Nephron (organoid): ENCODE measurements at regions not wholly inside any gene's neighbourhood (a gene's known extent, or its start where the extent isn't known, plus 50 kb on each side); places are given as distances from the start of the nearest gene placed in this dataset.

Experiments used
- H3K27ac Mint-ChIP-seq, 3 experiments: 2 replicates each; pipeline ENCODE4 v1.8.0; 2020; ENCODE audit warnings: mixed read lengths in 3 of 3, mild to moderate bottlenecking in 2 of 3, moderate library complexity in 1 of 3
- H3K27me3 Mint-ChIP-seq: 2 replicates; pipeline ENCODE4 v1.8.0; 2021; ENCODE audit warnings: low read depth, mild to moderate bottlenecking, moderate library complexity, mixed read lengths
- H3K36me3 Mint-ChIP-seq: 2 replicates; pipeline ENCODE4 v1.8.0; 2020; ENCODE audit warnings: low read depth, mixed read lengths
- H3K4me1 Mint-ChIP-seq: 2 replicates; pipeline ENCODE4 v1.8.0; 2020; ENCODE audit warnings: mixed read lengths
- H3K4me3 Mint-ChIP-seq, 3 experiments: 2 replicates each; pipeline ENCODE4 v1.8.0; 2020; ENCODE audit warnings: mild to moderate bottlenecking in 3 of 3, mixed read lengths in 3 of 3, moderate library complexity in 2 of 3
- H3K9me3 Mint-ChIP-seq: 2 replicates; pipeline ENCODE4 v1.8.0; 2020; ENCODE audit warnings: mixed read lengths
- TF ChIP-seq, protein P1 (sequence below), 3 experiments: fragments of 200-600 bp; sonication (generic); IDR thresholded peaks; one replicate each; pipeline ENCODE4 v1.5.0; 2021; ENCODE audit warnings: antibody characterized with exemption in 3 of 3; ENCODE audit not compliant: unreplicated experiment in 3 of 3

DNA sequence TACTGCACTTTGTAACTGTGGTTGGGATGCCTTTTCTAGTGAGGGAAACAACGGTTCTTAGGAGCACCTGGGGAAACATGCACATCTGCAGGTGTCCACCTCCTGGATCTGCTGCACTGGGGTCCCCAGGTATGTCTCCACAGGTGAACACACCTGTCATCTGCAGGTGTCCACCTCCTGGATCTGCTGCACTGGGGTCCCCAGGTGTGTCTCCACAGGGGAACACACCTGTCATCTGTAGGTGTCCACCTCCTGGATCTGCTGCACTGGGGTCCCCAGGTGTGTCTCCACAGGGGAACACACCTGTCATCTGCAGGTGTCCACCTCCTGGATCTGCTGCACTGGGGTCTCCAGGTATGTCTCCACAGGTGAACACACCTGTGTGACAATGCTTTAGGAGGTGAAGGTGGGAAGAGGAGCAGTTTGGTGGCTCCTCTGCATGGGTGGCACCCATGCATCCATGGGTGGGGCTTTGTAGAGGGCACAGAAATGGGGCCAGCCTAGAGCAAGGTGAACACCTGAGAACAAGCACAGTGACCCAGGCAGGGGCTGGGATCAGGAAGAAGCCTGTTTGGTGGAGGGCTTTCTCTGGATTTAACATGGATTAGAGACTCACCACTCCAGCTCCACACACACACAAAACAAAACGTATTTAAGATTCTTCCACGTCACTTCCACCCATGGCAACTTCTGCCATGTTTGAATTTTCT is 206.0 kb upstream of the CDH4 start:
- Mint-ChIP-seq H3K4me3 (no peak overlapping the region), H3K36me3 (no peaks in the 10 kb centered on the region), H3K9me3 (peaks cover 7% of the 10 kb centered on the region), H3K27ac (no peak overlapping the region), H3K4me1 (no peaks in the 10 kb centered on the region), H3K27me3 (peaks cover 23% of the 10 kb centered on the region)
- TF ChIP-seq, protein P1, sequence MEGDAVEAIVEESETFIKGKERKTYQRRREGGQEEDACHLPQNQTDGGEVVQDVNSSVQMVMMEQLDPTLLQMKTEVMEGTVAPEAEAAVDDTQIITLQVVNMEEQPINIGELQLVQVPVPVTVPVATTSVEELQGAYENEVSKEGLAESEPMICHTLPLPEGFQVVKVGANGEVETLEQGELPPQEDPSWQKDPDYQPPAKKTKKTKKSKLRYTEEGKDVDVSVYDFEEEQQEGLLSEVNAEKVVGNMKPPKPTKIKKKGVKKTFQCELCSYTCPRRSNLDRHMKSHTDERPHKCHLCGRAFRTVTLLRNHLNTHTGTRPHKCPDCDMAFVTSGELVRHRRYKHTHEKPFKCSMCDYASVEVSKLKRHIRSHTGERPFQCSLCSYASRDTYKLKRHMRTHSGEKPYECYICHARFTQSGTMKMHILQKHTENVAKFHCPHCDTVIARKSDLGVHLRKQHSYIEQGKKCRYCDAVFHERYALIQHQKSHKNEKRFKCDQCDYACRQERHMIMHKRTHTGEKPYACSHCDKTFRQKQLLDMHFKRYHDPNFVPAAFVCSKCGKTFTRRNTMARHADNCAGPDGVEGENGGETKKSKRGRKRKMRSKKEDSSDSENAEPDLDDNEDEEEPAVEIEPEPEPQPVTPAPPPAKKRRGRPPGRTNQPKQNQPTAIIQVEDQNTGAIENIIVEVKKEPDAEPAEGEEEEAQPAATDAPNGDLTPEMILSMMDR (IDR thresholded peaks at IDR 0.05; ENCODE audit: unreplicated experiment in 3 of 3), result no peak

DNA sequence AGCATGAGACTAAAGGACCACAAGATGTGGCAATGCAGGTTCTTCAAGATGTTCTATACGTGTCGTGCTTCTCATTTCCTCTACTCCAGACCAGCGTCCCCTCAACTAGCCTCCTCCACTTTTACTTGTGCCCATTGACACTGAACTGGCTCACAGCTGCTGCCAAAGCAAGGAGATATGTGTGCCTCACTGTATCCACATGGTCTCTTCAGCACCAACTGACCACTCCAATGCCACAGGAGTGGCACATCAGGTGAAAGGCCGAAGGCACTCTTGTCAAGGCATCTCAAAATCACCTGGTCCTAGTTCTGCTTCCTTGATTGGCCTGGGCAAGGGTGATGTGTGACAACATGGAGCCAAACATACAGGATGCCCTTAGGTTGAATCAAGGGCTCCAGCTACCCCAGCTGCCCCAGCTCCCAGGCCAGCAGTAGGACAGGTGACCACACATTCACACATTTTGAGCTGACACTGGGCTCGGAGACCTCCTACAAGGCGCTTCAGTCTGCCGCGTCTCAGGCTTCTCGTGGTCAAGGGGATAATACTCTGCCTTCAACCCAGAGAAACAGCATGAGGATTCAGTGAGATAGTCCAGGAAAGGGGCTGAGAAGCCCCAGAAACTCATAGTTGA is 205.2 kb upstream of the CDH4 start:
- Mint-ChIP-seq H3K4me1 (peaks cover under 1% of the 10 kb centered on the region), H3K27me3 (peaks cover 28% of the 10 kb centered on the region), H3K9me3 (peaks cover 7% of the 10 kb centered on the region), H3K4me3 (no peak overlapping the region), H3K36me3 (no peaks in the 10 kb centered on the region), H3K27ac (no peak overlapping the region)
- TF ChIP-seq, protein P1 (IDR thresholded peaks at IDR 0.05; ENCODE audit: unreplicated experiment in 3 of 3), result no peak

DNA sequence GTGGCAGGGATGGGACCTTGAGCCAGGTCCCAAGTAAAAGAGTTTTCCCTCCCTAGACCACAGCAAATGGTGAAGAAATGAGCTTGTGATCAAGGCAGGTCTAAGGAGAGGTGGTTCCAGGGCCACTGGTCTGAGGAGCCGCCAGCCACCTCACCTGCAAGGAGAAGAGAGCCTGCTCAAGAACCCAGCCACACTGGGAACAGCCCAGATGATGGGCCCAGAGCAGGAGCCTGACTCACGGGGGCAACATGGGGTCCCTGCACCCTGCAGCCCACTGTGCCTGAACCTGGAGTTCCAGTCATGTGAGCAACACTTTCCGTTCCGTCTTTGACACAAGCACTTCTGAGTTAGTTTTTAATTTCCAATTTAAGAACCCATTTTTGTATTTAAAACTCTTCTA is 204.5 kb upstream of the CDH4 start:
- H3K27me3 Mint-ChIP-seq, result peaks cover 30% of the 10 kb centered on the region
- H3K9me3 Mint-ChIP-seq, result peaks cover 7% of the 10 kb centered on the region
- peaks cover 7% of the 10 kb centered on the region for H3K4me1 Mint-ChIP-seq
- TF ChIP-seq, protein P1 (IDR thresholded peaks at IDR 0.05; ENCODE audit: unreplicated experiment in 3 of 3), result no peak
- H3K4me3 Mint-ChIP-seq, result no peak overlapping the region
- H3K27ac Mint-ChIP-seq, result no peak overlapping the region
- no peaks in the 10 kb centered on the region for H3K36me3 Mint-ChIP-seq

DNA sequence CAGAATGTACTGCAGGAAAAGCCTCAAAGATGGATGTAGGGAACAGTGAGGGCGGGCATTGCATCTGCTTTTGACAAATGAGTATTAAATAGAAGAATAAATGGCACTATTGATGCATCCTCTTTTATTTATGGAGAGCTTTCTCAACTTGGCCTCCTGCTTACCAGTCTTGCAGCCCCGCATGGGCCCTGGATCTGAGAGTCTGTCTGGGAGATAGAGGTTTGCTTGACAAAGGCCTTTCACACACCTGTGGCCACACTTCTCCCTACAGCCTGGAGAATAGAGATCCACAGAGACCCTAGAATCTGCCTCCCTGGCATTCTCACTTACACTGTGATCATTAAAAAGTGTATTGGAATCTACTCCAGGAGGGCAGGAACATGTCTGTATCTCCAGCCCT is 203.8 kb upstream of the CDH4 start:
- Mint-ChIP-seq H3K4me3 (no peak overlapping the region), H3K27me3 (peaks cover 35% of the 10 kb centered on the region), H3K4me1 (peaks cover 12% of the 10 kb centered on the region), H3K9me3 (peaks cover 7% of the 10 kb centered on the region), H3K27ac (no peak overlapping the region), H3K36me3 (no peaks in the 10 kb centered on the region)
- TF ChIP-seq, protein P1 (IDR thresholded peaks at IDR 0.05; ENCODE audit: unreplicated experiment in 3 of 3), result no peak

DNA sequence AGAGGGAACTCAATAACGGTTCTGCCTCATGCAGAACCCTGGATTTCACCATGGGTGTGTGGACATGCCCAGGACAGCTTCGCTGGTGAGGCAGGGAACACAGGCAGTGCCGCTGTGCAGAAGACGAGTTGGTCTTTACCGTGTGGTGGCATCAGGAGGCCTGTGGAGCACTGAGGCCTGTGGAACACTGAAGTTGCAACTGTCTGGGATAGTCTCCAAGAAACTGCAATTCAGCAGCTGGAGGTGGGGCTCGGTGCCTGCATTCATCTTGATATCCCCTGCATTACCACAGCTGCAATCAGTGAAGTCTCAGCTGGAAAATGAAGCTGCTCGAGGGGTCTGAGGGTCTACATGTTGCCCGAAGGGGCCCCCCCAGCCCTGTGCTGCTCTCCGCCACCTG is 202.4 kb upstream of the CDH4 start:
- H3K9me3 Mint-ChIP-seq, result peaks cover 7% of the 10 kb centered on the region
- H3K27me3 Mint-ChIP-seq, result peaks cover 38% of the 10 kb centered on the region
- H3K36me3 Mint-ChIP-seq, result no peaks in the 10 kb centered on the region
- H3K4me3 Mint-ChIP-seq, result no peak overlapping the region
- no peak overlapping the region for H3K27ac Mint-ChIP-seq
- TF ChIP-seq, protein P1 (IDR thresholded peaks at IDR 0.05; ENCODE audit: unreplicated experiment in 3 of 3), result no peak
- H3K4me1 Mint-ChIP-seq, result peaks cover 19% of the 10 kb centered on the region
